A673 (cell line): ENCODE measurements at regions not wholly inside any gene's neighbourhood (a gene's known extent, or its start where the extent isn't known, plus 50 kb on each side); places are given as distances from the start of the nearest gene placed in this dataset.

Experiments used
- CTCF ChIP-seq: fragments of 300-800, 200-600 bp; sonication (generic); conservative IDR thresholded peaks from 2 replicates; pipeline ENCODE4 v1.5.1; 2017; ENCODE audit warnings: low read depth, mild to moderate bottlenecking, antibody characterized with exemption, low read length, moderate library complexity, mixed read lengths
- EZH2 ChIP-seq: fragments of 200-600 bp; sonication (generic); IDR thresholded peaks from 2 replicates; pipeline ENCODE4 v1.6.1; 2017; ENCODE audit warnings: borderline replicate concordance, low read depth, mild to moderate bottlenecking, mixed read lengths, antibody characterized with exemption, low read length; ENCODE audit not compliant: poor library complexity, severe bottlenecking

- no peak for TF ChIP-seq EZH2
- no peak for TF ChIP-seq CTCF
These were observed 207.1 kb upstream of the CIBAR2 start for GRCh38 chr16:85319208-85319983.
